Left lobe of liver (tissue), 2 donors: ENCODE measurements at regions not wholly inside any gene's neighbourhood (a gene's known extent, or its start where the extent isn't known, plus 50 kb on each side); places are given as distances from the start of the nearest gene placed in this dataset.
A peak's percentile ranks its signal among the peaks of the same experiment; 100 is the strongest.

Experiments used
- ATAC-seq: fragments of 200-7000 bp; cut with Tn5 transposase; one replicate; pipeline ENCODE4 v1.9.1; 2020; ENCODE audit warnings: mild to moderate bottlenecking, moderate library complexity
- DNase-seq: peaks from one replicate; pipeline ENCODE4 v3.0.0-alpha.2; 2020; ENCODE audit warnings: low spot score
- donor health status: DM: no; HTN: no; CAD: no; lungs with moderate emphysema.
- donor health status: DM: no; HTN: yes; CAD: no.

GRCh38 chr10:105827133-105827532 lies 1186.0 kb downstream of the SORCS3 start:
- no peak for ATAC-seq

GRCh38 chr10:105807935-105808587 lies 1167.0 kb downstream of the SORCS3 start:
- ATAC-seq (peak; percentile 49), DNase-seq (no peak)

More at GRCh38 chr10:105827133-105827532, 1186.0 kb downstream of the SORCS3 start:
- DNase-seq: no peak

GRCh38 chr10:105803206-105803605 lies 1162.1 kb downstream of the SORCS3 start:
- ATAC-seq (no peak), DNase-seq (no peak)

- ATAC-seq (no peak), DNase-seq (no peak)
Observed at GRCh38 chr10:105800641-105801040, 1159.6 kb downstream of the SORCS3 start.

- ATAC-seq: no peak
- DNase-seq: no peak
Observed at GRCh38 chr10:105798328-105798889, 1157.3 kb downstream of the SORCS3 start.

- peak; percentile 47 for DNase-seq
- ATAC-seq: peak; percentile 96
Observed at GRCh38 chr10:105797234-105797890, 1156.3 kb downstream of the SORCS3 start.

GRCh38 chr10:105793071-105793470 lies 1152.0 kb downstream of the SORCS3 start:
- no peak for ATAC-seq
- DNase-seq: no peak

GRCh38 chr10:105785721-105786120 lies 1144.6 kb downstream of the SORCS3 start:
- no peak for DNase-seq
- ATAC-seq: no peak

GRCh38 chr10:105783936-105784483 lies 1142.9 kb downstream of the SORCS3 start:
- no peak for DNase-seq
- ATAC-seq: no peak

GRCh38 chr10:105774881-105775280 lies 1133.8 kb downstream of the SORCS3 start:
- DNase-seq (no peak), ATAC-seq (no peak)

- DNase-seq: no peak
- no peak for ATAC-seq
Observed at GRCh38 chr10:105774351-105774750, 1133.3 kb downstream of the SORCS3 start.

GRCh38 chr10:105770524-105771212 lies 1129.6 kb downstream of the SORCS3 start:
- no peak for ATAC-seq
- no peak for DNase-seq

- DNase-seq (no peak), ATAC-seq (no peak)
Observed at GRCh38 chr10:105769248-105770184, 1128.4 kb downstream of the SORCS3 start.

- DNase-seq: no peak
- ATAC-seq: no peak
Observed at GRCh38 chr10:105763611-105764010, 1122.5 kb downstream of the SORCS3 start.

- DNase-seq (no peak), ATAC-seq (no peak)
Observed at GRCh38 chr10:105761576-105762260, 1120.6 kb downstream of the SORCS3 start.

GRCh38 chr10:105759669-105760068 lies 1118.6 kb downstream of the SORCS3 start:
- DNase-seq (no peak), ATAC-seq (no peak)

- ATAC-seq (no peak), DNase-seq (no peak)
Observed at GRCh38 chr10:105758209-105758998, 1117.3 kb downstream of the SORCS3 start.

- ATAC-seq (no peak), DNase-seq (no peak)
Observed at GRCh38 chr10:105757302-105757701, 1116.2 kb downstream of the SORCS3 start.

- DNase-seq (no peak), ATAC-seq (no peak)
Observed at GRCh38 chr10:105756386-105756785, 1115.3 kb downstream of the SORCS3 start.
